ENCODE measurements at regions not wholly inside any gene's neighbourhood (a gene's known extent, or its start where the extent isn't known, plus 50 kb on each side); places are given as distances from the start of the nearest gene placed in this dataset.

- H3K4me3 ChIP-seq (ENCODE audit: low read depth, low read length), result no peak overlapping the region
- TF ChIP-seq CTCF (IDR thresholded peaks at IDR 0.05; ENCODE audit: control insufficient read depth, extremely low read depth, insufficient read depth), result no peak
- DNase-seq (ENCODE audit: low read depth), result no peak
Measured at GRCh38 chr11:133715602-133716001, 129.7 kb downstream of the SPATA19 start.

- no peak for TF ChIP-seq CTCF (IDR thresholded peaks at IDR 0.05; ENCODE audit: control insufficient read depth, extremely low read depth, insufficient read depth)
- DNase-seq (ENCODE audit: low read depth), result no peak
- H3K4me3 ChIP-seq (ENCODE audit: low read depth, low read length), result no peak overlapping the region
Measured at GRCh38 chr11:133714471-133715375, 130.6 kb downstream of the SPATA19 start.

- no peak for TF ChIP-seq CTCF (IDR thresholded peaks at IDR 0.05; ENCODE audit: control insufficient read depth, extremely low read depth, insufficient read depth)
- H3K4me3 ChIP-seq (ENCODE audit: low read depth, low read length), result no peak overlapping the region
- no peak for DNase-seq (ENCODE audit: low read depth)
Measured at GRCh38 chr11:133713844-133714243, 131.5 kb downstream of the SPATA19 start.

GRCh38 chr11:133713406-133713805 lies 131.9 kb downstream of the SPATA19 start:
- no peak for DNase-seq (ENCODE audit: low read depth)
- TF ChIP-seq CTCF (IDR thresholded peaks at IDR 0.05; ENCODE audit: control insufficient read depth, extremely low read depth, insufficient read depth), result no peak
- H3K4me3 ChIP-seq (ENCODE audit: low read depth, low read length), result no peak overlapping the region

GRCh38 chr11:133712051-133712560 lies 133.2 kb downstream of the SPATA19 start:
- no peak for DNase-seq (ENCODE audit: low read depth)
- no peak overlapping the region for H3K4me3 ChIP-seq (ENCODE audit: low read depth, low read length)
- TF ChIP-seq CTCF (IDR thresholded peaks at IDR 0.05; ENCODE audit: control insufficient read depth, extremely low read depth, insufficient read depth), result no peak

- DNase-seq (ENCODE audit: low read depth), result no peak
- no peak for TF ChIP-seq CTCF (IDR thresholded peaks at IDR 0.05; ENCODE audit: control insufficient read depth, extremely low read depth, insufficient read depth)
- H3K4me3 ChIP-seq (ENCODE audit: low read depth, low read length), result no peak overlapping the region
Measured at GRCh38 chr11:133711545-133711944, 133.8 kb downstream of the SPATA19 start.

Measured in LNCaP clone FGC (cell line).